SK-N-SH (cell line): ENCODE measurements at regions not wholly inside any gene's neighbourhood (a gene's known extent, or its start where the extent isn't known, plus 50 kb on each side); places are given as distances from the start of the nearest gene placed in this dataset.

Experiments used
- CTCF ChIA-PET: fragments of 300-600, 350-600 bp; formaldehyde crosslinking; extraction: SDS; loops from one replicate; lab custom pipeline; 2021; lab: Yijun Ruan, JAX
- POLR2A ChIA-PET: fragments of 350-600 bp; sonication (Branson Sonifier 250); formaldehyde crosslinking; extraction: SDS; loops from one replicate; lab custom pipeline; 2020; ENCODE audit warnings: antibody characterized with exemption, inconsistent platforms; lab: Yijun Ruan, JAX
- DNase-seq: peaks from one replicate; pipeline ENCODE4 v3.0.0; 2012
- H2AFZ ChIP-seq: fragments of 200-600 bp; sonication (generic); 2 replicates; pipeline ENCODE4 v1.8.1; 2016; ENCODE audit warnings: antibody characterized with exemption, mild to moderate bottlenecking, low read depth
- H3F3A ChIP-seq: fragments of 200-600 bp; sonication (generic); replicated peaks from 2 replicates; pipeline ENCODE3; 2016; ENCODE audit warnings: antibody characterized with exemption, mild to moderate bottlenecking; ENCODE audit not compliant: insufficient read depth
- H3K27ac ChIP-seq, 2 experiments: fragments of 200-500 bp in 1 of 2; fragments of 200-600 bp in 1 of 2; sonication (Bioruptor generic) in 1 of 2; sonication (generic), shearing (Covaris generic) in 1 of 2; 2 replicates each; pipeline versions ENCODE4 v1.5.1 to v1.6.1; 2014 to 2016; ENCODE audit warnings: low read depth in 2 of 2, inconsistent platforms in 1 of 2, low read length in 1 of 2, mild to moderate bottlenecking in 1 of 2, mixed read lengths in 1 of 2
- H3K27me3 ChIP-seq: fragments of 200-600 bp; sonication (generic), shearing (Covaris generic); 2 replicates; pipeline ENCODE4 v1.6.1; 2016; ENCODE audit warnings: mixed run types; ENCODE audit not compliant: insufficient read depth
- H3K36me3 ChIP-seq, 2 experiments: fragments of 200-500 bp in 1 of 2; fragments of 200-600 bp in 1 of 2; sonication (Bioruptor generic) in 1 of 2; sonication (generic) in 1 of 2; replicated peaks in 1 of 2; 2 replicates each; pipeline versions ENCODE3 to v1.5.1; 2014 to 2016; ENCODE audit warnings: low read length in 1 of 2, mild to moderate bottlenecking in 1 of 2; ENCODE audit not compliant: insufficient read depth in 2 of 2, control insufficient read depth in 1 of 2
- H3K4me1 ChIP-seq, 2 experiments: fragments of 200-500 bp in 1 of 2; fragments of 200-600 bp in 1 of 2; sonication (Bioruptor generic) in 1 of 2; sonication (generic), shearing (Covaris generic) in 1 of 2; 2 replicates each; pipeline versions ENCODE4 v1.5.1 to v1.6.1; 2014 to 2016; ENCODE audit warnings: low read depth in 1 of 2, low read length in 1 of 2, mixed run types in 1 of 2; ENCODE audit not compliant: insufficient read depth in 2 of 2, control insufficient read depth in 1 of 2
- H3K4me2 ChIP-seq: fragments of 200-600 bp; sonication (generic), shearing (Covaris generic); 2 replicates; pipeline ENCODE4 v1.6.1; 2017; ENCODE audit warnings: mixed run types
- H3K4me3 ChIP-seq, 2 experiments: fragments of 200-500 bp in 1 of 2; fragments of 200-600 bp in 1 of 2; sonication (Bioruptor generic) in 1 of 2; sonication (generic), shearing (Covaris generic) in 1 of 2; 2 replicates each; pipeline versions ENCODE4 v1.5.1 to v1.8.1; 2014 to 2016; ENCODE audit warnings: low read depth in 2 of 2, inconsistent platforms in 1 of 2, low read length in 1 of 2, mild to moderate bottlenecking in 1 of 2, mixed read lengths in 1 of 2, moderate library complexity in 1 of 2
- H3K79me2 ChIP-seq: fragments of 200-600 bp; sonication (generic); 2 replicates; pipeline ENCODE4 v1.8.1; 2017; ENCODE audit warnings: mild to moderate bottlenecking; ENCODE audit not compliant: insufficient read depth
- H3K9ac ChIP-seq: fragments of 200-600 bp; sonication (generic); 2 replicates; pipeline ENCODE4 v1.6.1; 2017; ENCODE audit warnings: mixed run types
- H3K9me2 ChIP-seq: fragments of 200-600 bp; sonication (generic); 2 replicates; pipeline ENCODE4 v1.6.1; 2017; ENCODE audit warnings: mixed run types
- H3K9me3 ChIP-seq: fragments of 200-600 bp; sonication (generic); 2 replicates; pipeline ENCODE4 v1.6.1; 2017; ENCODE audit warnings: mixed run types, mild to moderate bottlenecking, moderate library complexity
- H4K20me1 ChIP-seq: fragments of 200-600 bp; sonication (generic); 2 replicates; pipeline ENCODE4 v1.6.1; 2017; ENCODE audit warnings: mild to moderate bottlenecking, mixed run types; ENCODE audit not compliant: insufficient read depth
- EZH2phosphoT487 ChIP-seq: fragments of 200-600 bp; sonication (generic); IDR thresholded peaks from 2 replicates; pipeline ENCODE4 v1.6.1; 2017; ENCODE audit warnings: low read depth, mixed run types, mild to moderate bottlenecking, antibody characterized with exemption, moderate library complexity, borderline replicate concordance
- FOSL2 ChIP-seq: IDR thresholded peaks from 2 replicates; pipeline ENCODE4 v1.4.0; 2012; ENCODE audit warnings: low read depth, mild to moderate bottlenecking, moderate library complexity, borderline replicate concordance
- GABPA ChIP-seq: IDR thresholded peaks from 2 replicates; pipeline ENCODE4 v1.4.0; 2012; ENCODE audit warnings: low read depth, mild to moderate bottlenecking
- GATA2 ChIP-seq: sonication (generic); formaldehyde crosslinking; IDR thresholded peaks from 2 replicates; pipeline ENCODE4 v1.5.0; 2020; ENCODE audit warnings: mild to moderate bottlenecking, missing genetic modification reagents
- JUND ChIP-seq: IDR thresholded peaks from 2 replicates; pipeline ENCODE4 v1.4.0; 2012
- MEF2A ChIP-seq: IDR thresholded peaks from 2 replicates; pipeline ENCODE4 v1.4.0; 2012; ENCODE audit warnings: low read depth, borderline replicate concordance
- MXI1 ChIP-seq: IDR thresholded peaks from 2 replicates; pipeline ENCODE4 v1.6.1; 2012; ENCODE audit warnings: mild to moderate bottlenecking, low read depth, low read length, improper control_type of control experiment
- POLR2AphosphoS5 ChIP-seq: IDR thresholded peaks from 2 replicates; pipeline ENCODE4 v1.6.1; 2012; ENCODE audit warnings: low read depth, low read length
- RAD21 ChIP-seq: IDR thresholded peaks from 2 replicates; pipeline ENCODE4 v1.6.1; 2012; ENCODE audit warnings: mild to moderate bottlenecking, low read length
- SMC3 ChIP-seq: IDR thresholded peaks from 2 replicates; pipeline ENCODE4 v1.6.1; 2012; ENCODE audit warnings: low read depth, low read length, improper control_type of control experiment
- TCF12 ChIP-seq: IDR thresholded peaks from 2 replicates; pipeline ENCODE4 v1.4.0; 2012
- WGBS: methylation state at CpG from one replicate; pipeline ENCODE4 v1.1.6; 2017; ENCODE audit warnings: low lambda C conversion rate; 5-methylcytosine and 5-hydroxymethylcytosine counted together
- TF ChIP-seq, protein P1 (sequence below): IDR thresholded peaks from 2 replicates; pipeline ENCODE4; 2012
- TF ChIP-seq, protein P2 (sequence below): IDR thresholded peaks from 2 replicates; pipeline ENCODE4 v1.4.0; 2012; ENCODE audit warnings: low read depth
- TF ChIP-seq, protein P3 (sequence below): IDR thresholded peaks from 2 replicates; pipeline ENCODE4 v1.6.1; 2012; ENCODE audit warnings: mild to moderate bottlenecking, low read depth, low read length, moderate library complexity
- TF ChIP-seq, protein P4 (sequence below): fragments of 200-600 bp; sonication (generic); IDR thresholded peaks from 2 replicates; pipeline ENCODE4 v1.6.1; 2017; ENCODE audit warnings: antibody characterized with exemption, mild to moderate bottlenecking, moderate library complexity

DNA sequence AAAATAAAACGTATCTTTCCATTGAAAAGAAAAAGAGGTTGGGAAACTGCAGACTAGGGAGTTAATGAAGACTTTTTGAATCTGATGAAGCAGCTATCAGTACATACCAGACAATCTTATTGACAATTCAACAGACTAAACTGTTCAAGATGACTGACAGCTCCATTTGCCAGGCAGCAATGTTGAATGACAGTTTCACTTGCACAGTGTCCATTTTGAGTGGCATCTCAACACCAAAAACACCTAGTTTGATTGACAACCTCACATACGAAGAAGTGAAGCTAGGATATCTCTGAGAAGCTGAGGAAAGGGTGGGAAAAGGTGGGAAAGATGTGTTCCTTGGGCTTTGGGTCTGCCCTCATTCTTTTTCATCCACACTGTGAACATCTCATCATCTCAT, 315.0 kb upstream of the SYT4 start:
- H3K27ac ChIP-seq, result no peak overlapping the region
- H3K79me2 ChIP-seq, result no peaks in the 10 kb centered on the region; the same call in 1 of the 2 replicates
- no peaks in the 10 kb centered on the region for H3K27me3 ChIP-seq
- H3K9me3 ChIP-seq, result no peaks in the 10 kb centered on the region
- POLR2A ChIA-PET, result no interaction called here
- no peaks in the 10 kb centered on the region for H4K20me1 ChIP-seq
- H3F3A ChIP-seq, result no peaks in the 10 kb centered on the region
- no peaks in the 10 kb centered on the region for H3K9me2 ChIP-seq
- H3K36me3 ChIP-seq, result no peaks in the 10 kb centered on the region
- no peak overlapping the region for H3K4me2 ChIP-seq
- no peak overlapping the region for H3K9ac ChIP-seq
- no peak for DNase-seq
- CTCF ChIA-PET, result interaction anchor here (0.5 to 18.8 kb wide), 9 partner anchors 21 to 1564 kb away, joined by 3 to 636 read pairs (median 5); no protein-coding TSS in a partner anchor
- 60% methylated on average over 2 of the region's 2 CpGs for WGBS
- no peak overlapping the region for H3K4me3 ChIP-seq
- no peak overlapping the region for H2AFZ ChIP-seq
- H3K4me1 ChIP-seq, result peaks cover 0 to 3% of the 10 kb centered on the region in 2 experiments; a peak in 2 of 4 replicates
- TF ChIP-seq FOSL2 (no peak), GATA2 (CRISPR knock-in tag) (no peak), JUND (no peak), POLR2AphosphoS5 (no peak), TCF12 (no peak), EZH2phosphoT487 (no peak), MEF2A (no peak)
- TF ChIP-seq, protein P1, sequence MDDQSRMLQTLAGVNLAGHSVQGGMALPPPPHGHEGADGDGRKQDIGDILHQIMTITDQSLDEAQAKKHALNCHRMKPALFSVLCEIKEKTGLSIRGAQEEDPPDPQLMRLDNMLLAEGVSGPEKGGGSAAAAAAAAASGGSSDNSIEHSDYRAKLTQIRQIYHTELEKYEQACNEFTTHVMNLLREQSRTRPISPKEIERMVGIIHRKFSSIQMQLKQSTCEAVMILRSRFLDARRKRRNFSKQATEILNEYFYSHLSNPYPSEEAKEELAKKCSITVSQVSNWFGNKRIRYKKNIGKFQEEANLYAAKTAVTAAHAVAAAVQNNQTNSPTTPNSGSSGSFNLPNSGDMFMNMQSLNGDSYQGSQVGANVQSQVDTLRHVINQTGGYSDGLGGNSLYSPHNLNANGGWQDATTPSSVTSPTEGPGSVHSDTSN, result no peak
- TF ChIP-seq, protein P2, sequence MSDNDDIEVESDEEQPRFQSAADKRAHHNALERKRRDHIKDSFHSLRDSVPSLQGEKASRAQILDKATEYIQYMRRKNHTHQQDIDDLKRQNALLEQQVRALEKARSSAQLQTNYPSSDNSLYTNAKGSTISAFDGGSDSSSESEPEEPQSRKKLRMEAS, result no peak
- TF ChIP-seq, protein P3, sequence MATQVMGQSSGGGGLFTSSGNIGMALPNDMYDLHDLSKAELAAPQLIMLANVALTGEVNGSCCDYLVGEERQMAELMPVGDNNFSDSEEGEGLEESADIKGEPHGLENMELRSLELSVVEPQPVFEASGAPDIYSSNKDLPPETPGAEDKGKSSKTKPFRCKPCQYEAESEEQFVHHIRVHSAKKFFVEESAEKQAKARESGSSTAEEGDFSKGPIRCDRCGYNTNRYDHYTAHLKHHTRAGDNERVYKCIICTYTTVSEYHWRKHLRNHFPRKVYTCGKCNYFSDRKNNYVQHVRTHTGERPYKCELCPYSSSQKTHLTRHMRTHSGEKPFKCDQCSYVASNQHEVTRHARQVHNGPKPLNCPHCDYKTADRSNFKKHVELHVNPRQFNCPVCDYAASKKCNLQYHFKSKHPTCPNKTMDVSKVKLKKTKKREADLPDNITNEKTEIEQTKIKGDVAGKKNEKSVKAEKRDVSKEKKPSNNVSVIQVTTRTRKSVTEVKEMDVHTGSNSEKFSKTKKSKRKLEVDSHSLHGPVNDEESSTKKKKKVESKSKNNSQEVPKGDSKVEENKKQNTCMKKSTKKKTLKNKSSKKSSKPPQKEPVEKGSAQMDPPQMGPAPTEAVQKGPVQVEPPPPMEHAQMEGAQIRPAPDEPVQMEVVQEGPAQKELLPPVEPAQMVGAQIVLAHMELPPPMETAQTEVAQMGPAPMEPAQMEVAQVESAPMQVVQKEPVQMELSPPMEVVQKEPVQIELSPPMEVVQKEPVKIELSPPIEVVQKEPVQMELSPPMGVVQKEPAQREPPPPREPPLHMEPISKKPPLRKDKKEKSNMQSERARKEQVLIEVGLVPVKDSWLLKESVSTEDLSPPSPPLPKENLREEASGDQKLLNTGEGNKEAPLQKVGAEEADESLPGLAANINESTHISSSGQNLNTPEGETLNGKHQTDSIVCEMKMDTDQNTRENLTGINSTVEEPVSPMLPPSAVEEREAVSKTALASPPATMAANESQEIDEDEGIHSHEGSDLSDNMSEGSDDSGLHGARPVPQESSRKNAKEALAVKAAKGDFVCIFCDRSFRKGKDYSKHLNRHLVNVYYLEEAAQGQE, result no peak

DNA sequence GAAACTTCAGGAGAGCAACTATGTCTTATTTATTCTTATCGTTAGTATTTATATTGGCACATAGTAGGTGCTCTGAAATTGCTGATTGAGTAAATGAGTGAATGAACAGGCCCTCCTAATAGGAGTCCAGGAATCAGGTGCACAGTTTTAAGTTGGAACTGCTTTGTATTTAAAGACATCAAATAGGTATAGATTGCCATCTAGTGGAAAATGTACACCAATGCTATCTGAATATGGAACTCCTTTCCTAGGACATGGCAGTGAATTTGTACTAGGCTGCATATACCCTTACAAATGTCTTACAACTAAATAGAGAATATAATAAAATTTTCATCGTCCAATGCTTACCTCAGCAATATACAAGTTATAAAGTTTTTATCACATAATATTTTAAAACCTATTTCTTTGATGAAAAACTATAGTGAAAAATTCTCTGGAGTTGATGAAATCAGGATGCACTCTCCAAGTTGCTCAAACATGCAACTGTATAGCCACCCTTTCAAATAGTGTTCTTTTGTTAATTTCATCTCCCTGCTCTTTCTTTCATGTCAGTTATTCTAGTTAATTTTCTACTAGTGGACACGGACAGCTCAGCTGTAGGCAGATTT, 318.9 kb upstream of the SYT4 start:
- Histone ChIP-seq H3K9me2 (no peaks in the 10 kb centered on the region), H3K27ac (no peak overlapping the region), H3K27me3 (no peaks in the 10 kb centered on the region), H3K9me3 (no peaks in the 10 kb centered on the region), H3K79me2 (no peaks in the 10 kb centered on the region; the same call in 1 of the 2 replicates), H2AFZ (no peak overlapping the region), H3K36me3 (no peaks in the 10 kb centered on the region), H3K4me1 (no peaks in the 10 kb centered on the region; a peak in 2 of 4 replicates), H3K9ac (no peak overlapping the region), H3F3A (no peaks in the 10 kb centered on the region), H4K20me1 (no peaks in the 10 kb centered on the region), H3K4me3 (no peak overlapping the region; a peak in 1 of 4 replicates), H3K4me2 (no peak overlapping the region)
- ChIA-PET CTCF (interaction anchor here (0.9 to 18.8 kb wide), 11 partner anchors 9 to 1568 kb away, joined by 3 to 636 read pairs (median 4); no protein-coding TSS in a partner anchor), POLR2A (no interaction called here)
- TF ChIP-seq FOSL2 (no peak), MEF2A (no peak), RAD21 (peak; percentile 79), MXI1 (no peak), GABPA (no peak), POLR2AphosphoS5 (no peak), SMC3 (peak; percentile 41; the same call in 1 of the 2 replicates)
- TF ChIP-seq, protein P1, result no peak
- TF ChIP-seq, protein P4, sequence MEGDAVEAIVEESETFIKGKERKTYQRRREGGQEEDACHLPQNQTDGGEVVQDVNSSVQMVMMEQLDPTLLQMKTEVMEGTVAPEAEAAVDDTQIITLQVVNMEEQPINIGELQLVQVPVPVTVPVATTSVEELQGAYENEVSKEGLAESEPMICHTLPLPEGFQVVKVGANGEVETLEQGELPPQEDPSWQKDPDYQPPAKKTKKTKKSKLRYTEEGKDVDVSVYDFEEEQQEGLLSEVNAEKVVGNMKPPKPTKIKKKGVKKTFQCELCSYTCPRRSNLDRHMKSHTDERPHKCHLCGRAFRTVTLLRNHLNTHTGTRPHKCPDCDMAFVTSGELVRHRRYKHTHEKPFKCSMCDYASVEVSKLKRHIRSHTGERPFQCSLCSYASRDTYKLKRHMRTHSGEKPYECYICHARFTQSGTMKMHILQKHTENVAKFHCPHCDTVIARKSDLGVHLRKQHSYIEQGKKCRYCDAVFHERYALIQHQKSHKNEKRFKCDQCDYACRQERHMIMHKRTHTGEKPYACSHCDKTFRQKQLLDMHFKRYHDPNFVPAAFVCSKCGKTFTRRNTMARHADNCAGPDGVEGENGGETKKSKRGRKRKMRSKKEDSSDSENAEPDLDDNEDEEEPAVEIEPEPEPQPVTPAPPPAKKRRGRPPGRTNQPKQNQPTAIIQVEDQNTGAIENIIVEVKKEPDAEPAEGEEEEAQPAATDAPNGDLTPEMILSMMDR, result peak; percentile 70
- peak; percentile 61 for DNase-seq
- 28% methylated on average over 3 of the region's 3 CpGs for WGBS
